NCI-H2227 (cell line): ENCODE measurements at regions not wholly inside any gene's neighbourhood (a gene's known extent, or its start where the extent isn't known, plus 50 kb on each side); places are given as distances from the start of the nearest gene placed in this dataset.
"Not testable (repeated sequence)": the region's sequence is repeated elsewhere in the genome, so short reads cannot be mapped to it uniquely, and the experiment has no call there.

ENCODE experiments used
- DNase-seq: peaks from one replicate; lab custom pipeline; 2025; ENCODE audit not compliant: unreplicated experiment; lab: John Stamatoyannopoulos, UW

DNA sequence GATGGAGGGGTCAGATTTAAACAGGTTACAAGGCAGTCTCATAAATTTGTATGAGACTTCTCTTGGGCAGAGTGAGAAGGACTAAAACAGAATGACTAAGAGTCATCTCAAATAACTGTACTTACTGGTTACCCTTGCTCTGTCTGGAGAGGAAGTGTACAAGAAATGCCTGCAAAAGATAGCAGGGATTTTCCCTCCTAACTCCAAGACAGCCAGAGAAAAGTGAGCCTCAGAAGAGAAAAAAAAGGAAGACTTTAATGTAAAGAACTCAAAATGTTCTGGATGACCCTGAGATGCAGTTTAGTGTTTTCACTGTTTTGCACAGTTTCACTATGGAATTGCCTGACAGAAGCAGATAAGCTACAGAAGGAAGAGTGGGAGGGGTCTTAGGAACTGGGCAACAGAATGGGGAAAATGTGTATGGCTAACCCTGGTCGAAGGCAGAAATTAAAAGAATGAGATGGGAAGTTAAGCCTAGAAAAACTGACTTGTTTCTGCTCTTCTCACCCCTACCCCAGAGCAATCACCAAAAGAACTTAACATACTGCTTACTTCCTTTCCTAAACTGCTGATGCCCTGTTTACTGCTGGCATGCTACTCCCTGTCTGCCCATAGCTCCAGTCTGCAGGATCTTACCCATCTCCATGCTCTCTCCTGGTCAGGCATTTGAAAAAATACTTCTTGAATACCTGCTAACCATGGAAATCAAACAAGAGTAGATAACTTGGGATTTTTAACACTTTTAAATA, 98.1 kb upstream of the MARCKS start:
- DNase-seq: no peak

DNA sequence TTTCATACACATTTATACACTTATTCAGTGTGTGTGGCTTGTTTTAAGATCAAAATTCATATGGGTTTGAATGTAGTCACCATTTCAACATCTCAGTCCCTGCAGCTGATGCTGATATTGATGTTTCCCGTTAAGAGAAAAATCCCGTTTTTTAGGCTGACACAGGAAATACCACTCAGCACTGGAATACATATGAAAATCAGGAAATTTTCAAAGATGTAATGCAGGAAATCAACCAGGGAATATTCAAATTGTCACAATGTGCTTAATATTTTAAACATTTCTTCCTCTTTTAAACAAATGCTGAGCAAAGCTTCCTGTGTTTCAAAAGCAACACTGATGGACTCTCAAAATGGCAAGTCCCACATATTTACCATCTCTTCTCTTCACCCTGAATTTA, 94.5 kb upstream of the MARCKS start:
- DNase-seq: no peak

DNA sequence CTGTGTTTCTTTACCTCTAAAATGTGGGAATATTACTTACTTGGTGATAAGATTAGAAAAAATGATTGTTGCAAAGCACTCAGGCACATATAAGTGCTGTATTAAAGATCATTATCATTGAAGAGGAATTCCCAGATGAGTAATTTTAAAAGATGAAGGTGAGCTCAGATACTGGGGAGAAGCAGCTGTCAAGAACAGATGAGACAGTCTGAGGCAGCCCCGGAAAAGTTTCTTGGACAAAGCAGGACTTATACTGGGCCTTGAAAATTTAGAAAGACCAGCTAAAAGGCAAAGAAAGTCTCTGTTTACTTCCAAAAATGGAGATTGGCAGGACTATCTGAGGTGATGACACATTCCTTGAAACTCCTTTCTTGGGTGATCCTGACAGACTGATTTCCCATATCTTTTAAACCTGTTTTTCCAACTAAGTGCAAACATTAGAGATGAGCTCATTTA, 93.8 kb upstream of the MARCKS start:
- DNase-seq: no peak

DNA sequence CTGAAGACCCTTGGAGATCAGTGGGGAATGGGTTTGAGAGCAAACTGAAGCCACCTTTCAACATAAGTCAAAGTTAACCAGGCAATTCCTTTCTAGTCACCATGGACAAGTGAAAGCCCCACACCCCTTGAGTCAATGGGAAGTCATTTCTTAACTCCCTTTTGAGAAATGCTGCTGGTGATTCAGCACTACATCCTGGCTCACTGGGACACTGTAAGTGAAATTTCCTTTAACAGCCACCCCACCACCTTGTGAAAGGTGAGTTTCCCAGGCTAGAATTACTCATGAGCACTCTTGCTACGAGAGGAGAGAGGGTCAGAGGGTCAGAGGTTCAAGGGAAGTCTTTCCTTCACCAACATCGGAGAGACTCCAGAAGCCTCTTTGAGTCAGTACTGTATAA, 93.3 kb upstream of the MARCKS start:
- no peak for DNase-seq

DNA sequence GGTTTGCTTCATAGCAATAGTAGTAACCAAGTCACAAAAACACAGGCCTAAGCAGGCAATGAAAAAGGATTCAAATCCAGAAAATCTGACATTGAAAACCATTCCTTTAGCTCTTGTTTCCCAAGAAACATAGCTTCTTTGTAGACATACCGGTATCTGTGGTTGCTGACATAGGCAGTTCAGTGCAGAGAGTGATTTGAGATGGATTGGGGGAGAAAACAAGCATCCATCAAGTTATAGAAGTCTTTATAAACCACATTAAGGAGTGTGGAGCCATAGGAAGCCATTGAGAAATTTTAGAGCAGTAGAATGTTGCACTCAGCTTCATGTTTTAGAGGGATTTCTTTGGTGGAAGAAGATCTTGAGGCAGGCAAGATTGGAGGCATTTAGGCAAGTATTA, 91.2 kb upstream of the MARCKS start:
- DNase-seq: no peak

DNA sequence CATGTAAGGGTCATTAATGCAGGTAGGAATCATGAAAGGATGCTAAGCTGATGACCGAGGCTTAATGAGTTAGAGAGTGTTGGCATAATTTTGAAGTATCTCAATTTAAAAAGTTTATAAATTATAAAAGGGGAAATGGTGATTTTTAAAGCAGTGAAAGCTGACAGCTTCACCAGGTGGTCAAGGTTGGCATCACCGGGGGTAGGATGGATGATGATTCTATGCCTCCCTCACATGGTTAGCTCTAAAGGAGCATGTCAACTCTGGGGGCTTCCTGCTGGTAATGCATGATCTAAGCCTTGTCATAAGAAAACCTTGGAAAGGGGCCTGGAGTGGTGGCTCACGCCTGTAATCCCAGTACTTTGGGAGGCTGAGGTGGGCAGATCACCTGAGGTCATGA, 89.2 kb upstream of the MARCKS start:
- DNase-seq: no peak

DNA sequence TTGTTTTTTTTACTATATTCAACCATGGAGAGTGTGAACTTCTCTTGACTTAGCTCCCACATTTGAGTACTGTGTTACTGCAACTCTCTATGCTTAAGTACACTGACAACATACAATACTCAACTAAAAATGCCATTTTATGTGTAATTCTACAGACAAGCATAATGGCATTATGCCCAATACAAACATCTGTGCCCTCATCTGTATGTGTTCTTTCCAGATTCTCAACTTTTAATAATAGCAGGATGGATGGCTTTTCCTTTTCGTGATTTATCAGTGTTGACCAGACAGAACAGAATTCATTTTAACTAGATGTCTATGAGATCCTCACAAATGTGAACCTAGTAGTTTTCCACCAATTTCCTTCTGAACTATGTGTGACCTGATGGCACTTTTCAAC, 84.2 kb upstream of the MARCKS start:
- no peak for DNase-seq

DNA sequence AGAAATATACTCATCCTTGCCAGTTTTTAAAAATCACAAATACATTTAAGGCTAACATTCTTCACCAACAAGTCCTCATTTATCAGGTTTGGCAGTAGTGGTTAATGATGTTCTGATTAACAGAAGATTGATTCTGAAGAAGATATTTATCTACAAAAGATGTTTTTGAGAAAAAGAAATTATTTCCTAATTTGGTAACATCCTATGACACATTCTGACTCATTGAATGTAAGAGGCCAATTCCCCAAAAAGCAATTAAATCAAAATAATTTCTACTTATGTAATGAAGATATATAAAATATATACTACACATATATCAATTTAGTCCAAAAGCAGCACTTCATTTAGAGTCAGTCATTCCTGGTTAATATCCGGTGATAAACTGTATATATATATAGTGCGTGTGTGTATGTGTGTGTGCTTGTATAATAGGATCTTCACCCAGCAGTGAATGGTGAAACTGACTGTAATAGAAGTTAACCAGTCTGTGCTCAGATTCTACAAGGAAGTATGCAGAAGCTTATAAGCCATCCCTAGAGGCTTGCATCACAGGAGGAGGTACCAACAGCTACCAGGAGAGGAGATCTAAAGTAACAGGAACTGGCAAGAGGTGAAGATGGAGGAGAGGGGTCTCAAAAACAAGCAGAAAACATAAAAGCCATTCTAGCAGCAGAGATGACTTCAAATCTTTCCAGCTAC, 82.9 kb upstream of the MARCKS start:
- no peak for DNase-seq

DNA sequence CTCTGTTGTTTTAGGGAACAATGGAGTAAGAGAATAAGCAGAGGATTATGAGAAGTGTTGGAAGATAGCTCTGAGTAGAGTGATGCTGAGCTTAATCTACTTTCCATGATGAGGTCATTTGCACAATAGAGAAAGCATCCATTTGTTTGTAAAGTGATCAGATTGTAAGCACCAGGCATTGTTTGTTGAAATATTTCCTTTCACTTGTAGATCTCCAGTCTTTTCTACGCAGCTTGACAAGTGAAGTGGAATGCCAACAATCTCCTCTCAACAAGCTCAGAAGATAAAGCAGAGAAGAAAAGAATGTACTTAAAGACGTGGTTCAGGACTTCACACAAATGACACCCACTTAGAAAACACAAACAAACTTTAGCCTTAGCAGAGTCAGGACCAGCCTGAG, 80.1 kb upstream of the MARCKS start:
- DNase-seq: no peak

DNA sequence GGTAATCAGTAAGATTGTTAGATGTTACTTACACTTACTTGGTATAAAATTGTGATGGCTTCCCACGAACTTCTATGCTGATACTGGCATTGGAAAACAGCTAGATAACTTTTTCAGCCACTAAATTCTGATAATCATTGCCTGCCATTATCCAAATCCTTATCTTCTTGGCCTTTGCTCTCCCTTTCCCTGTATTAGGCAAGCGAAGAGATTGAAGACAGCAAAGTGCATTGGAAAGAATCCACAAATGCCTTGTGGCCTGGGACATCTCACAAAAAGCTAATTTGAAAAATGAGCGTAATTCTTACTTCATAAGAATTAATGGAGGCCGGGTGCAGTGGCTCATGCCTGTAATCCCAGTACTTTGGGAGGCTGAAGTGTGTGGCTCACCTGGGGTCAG, 79.5 kb upstream of the MARCKS start:
- DNase-seq: no peak

DNA sequence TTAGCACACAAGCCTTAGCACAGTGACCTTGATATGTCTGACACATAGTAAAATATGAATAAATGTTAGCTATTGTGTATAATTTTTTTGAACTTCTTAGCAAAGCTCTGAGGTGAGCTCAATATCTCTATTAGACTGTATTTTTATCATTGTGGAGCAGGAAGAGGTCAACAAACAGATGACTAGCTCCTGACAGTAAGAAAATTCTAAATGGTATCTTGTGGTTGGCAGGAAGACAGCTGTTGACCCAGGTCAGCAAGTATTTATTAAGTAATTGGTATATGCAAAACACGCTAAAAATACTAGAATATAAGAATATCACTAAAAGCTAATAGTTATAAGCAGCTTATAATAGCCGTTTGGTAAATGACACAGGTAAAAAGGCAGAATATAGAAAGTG, 77.5 kb upstream of the MARCKS start:
- DNase-seq: no peak

DNA sequence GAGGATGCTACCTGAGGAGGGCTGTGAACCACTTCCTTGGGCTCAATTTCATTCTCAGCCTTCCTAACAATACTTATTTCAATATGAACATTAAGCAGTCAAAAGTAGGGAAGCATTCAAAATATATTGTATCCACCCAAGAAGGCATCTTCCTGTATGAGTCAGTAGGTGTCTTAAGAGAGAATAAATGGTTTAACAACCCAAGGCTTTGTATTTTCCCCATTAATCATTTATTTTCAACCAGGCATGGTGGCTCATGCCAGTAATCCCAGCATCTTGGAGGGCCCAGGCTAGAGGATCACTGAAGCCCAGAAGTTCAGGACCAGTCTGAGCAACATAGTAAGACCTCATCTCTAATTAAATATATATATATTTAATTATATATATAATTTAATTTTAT, 74.5 kb upstream of the MARCKS start:
- no peak for DNase-seq

DNA sequence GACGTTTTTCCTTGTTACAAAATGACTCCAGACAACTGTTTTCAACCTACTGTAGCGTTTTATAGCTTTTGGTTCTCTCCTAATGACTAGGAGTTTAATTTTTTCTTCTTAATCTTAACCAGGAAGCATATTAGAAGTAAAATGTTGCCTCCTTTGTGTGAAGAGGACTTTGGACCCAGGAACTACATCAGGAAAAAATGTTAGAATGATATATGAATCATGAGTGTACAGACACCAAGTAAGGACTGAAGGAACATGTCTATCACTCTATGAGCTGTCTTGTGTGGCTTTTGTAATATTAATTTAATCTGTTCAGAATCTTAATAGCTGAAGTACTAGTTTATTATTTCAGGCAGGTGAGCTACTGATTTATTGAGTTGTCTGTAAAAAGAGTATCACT, 71.0 kb upstream of the MARCKS start:
- no peak for DNase-seq

DNA sequence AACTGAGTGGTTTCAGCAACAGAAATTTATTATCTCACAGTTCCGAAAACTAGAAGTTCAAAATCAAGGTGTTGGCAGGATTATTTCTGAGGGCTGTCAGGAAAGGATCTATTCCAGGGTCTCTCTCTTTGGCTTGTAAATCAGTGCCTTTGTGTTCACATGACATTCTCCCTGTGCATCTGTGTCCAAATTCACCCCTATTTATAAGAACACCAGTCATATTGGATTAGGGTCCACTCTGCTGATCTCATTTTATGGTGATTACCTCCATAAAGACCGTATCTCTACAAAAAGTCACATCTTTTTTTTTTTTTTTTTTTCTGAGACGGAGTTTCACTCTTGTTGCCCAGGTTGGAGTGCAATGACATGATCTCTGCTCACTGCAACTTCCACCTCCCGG, 68.6 kb upstream of the MARCKS start:
- no peak for DNase-seq

DNA sequence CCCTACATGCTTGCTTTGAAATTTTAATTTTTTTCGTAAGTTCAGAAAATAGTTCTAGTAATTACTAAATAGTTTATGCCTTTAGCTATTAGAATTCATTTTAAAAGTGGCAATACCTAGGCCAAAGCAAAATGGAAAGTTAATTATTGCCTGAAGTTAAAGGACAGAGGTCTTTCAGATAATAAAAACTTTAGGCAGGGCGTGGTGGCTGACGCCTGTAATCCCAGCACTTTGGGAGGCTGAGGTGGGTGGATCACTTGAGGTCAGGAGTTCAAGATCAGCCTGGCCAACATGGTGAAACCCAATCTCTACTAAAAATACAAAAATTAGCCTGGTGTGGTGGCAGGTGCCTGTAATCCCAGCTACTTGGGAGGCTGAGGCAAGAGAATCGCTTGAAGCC, 65.9 kb upstream of the MARCKS start:
- DNase-seq: not testable (repeated sequence)

DNA sequence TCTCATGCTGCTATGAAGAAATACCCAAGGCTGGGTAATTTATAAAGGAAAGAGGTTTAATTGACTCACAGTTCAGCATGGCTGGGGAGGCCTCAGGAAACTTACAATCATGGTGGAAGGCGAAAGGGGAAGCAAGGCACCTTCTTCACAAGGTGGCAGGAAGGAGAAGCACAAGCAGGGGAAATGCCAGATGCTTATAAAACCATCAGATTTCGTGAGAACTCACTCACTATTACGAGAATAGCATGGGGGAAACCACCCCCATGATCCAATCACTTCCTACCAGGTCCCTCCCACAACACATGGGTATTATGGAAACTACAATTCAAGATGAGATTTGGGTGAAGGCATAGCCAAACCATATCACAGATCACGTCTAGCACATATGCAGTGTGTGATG, 61.8 kb upstream of the MARCKS start:
- DNase-seq: not testable (repeated sequence)

DNA sequence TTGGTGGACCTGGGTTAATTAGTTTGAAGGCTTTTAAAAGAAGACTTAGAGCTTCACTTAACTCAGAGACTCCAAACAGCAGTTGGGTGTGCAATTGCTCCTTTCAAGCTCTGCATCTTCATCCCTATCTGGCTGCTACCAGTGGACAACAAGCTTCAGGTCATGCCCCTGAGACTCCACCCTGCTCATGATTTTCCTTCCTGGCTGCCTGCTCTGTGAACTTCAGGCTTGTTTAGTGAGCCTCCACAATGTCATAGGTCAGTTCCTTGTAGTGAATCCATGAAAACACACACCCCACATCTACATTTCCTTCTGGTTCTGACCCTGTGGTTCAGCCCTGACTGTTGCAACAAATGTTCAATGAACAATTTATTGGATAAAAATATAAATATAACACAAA, 61.1 kb upstream of the MARCKS start:
- DNase-seq: no peak

DNA sequence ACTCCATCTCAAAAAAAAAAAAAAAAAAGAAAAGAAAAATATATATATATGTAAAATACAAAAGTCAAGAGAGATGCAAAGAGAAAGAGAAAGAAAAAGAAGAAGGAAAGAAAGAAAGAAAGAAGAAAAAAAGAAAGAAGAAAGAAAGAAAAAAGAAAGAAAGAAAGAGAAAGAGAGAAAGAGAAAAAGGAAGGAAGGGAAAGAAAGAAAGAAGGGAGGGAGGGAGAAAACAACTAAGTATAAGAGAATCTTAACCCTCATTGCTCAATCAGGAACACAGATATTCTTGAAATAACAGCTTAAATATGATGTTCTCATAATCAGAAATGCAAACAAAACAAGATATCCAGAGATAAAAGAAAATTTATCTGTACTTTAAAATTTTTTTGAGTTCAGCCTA, 54.4 kb upstream of the MARCKS start:
- no peak for DNase-seq

DNA sequence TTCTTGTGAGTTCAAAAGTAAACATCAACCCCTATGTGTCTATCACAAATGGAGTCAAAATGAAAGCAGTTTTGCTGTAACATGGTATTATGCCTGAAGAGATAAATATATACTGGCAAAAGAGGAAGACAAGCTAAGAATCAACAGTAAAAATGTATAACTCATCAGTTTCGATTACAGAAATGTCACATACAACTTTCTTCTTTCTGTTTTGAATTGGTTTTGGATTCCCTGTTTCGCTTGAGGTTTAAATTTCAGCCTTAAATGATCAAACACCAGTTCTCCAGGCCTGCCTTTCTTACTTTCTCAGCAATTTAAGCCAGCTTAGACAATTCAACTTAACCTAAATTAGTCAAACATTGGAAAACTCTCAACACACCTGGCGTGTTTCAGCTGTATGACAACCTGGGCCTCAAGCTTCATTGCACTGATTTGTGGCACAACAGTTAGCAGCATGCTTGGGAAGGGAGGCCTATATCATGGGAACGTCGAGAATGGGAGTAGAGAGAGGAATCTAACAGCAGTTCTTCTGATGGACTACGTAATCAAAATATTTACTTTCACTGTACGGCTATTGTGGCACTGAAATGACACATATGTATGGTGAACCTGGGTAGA, 51.9 kb upstream of the MARCKS start:
- DNase-seq: peak; percentile 12

DNA sequence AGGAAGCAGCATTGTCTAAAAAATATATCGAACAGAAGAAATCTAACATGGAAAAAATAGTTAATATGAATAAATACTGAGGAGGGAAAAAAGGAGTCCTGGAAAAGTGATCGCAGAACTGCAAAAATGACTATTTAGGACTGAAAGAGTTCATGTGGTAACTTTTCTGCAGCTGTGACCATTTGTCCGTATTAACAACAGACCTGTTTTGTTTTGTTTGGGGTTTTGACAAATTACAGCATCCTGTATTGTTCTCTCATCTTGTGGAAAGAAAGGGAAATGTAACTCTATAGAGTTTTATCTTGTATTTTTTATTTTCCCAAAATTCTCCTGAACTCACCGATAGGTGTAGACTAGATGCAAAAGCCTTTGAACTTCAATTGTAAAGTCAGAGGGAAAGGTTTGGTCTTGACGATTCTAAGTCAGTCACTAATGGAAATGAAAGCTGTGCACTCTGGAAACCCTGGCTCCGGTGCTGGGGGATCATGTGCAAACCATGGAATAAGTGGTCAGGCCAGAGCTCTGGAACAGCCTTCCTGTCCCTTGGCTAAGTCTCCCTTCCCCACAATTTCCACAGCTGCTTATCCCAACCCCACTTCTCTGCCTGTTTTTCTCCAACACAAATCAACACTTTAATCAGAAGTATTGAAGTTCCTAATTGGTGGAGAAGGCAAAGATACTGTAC, 51.2 kb upstream of the MARCKS start:
- DNase-seq: no peak
